Stimulated activated CD4-positive, alpha-beta T cell treated with anti-CD3 and anti-CD28 coated beads, TNF-alpha, amount 100 ng/mL, for 24 hours (primary cell): ENCODE measurements at regions not wholly inside any gene's neighbourhood (a gene's known extent, or its start where the extent isn't known, plus 50 kb on each side); places are given as distances from the start of the nearest gene placed in this dataset.
"Not testable (repeated sequence)": the region's sequence is repeated elsewhere in the genome, so short reads cannot be mapped to it uniquely, and the experiment has no call there.

Experiments used
- DNase-seq, 3 experiments: peaks; one replicate each; pipeline ENCODE4 v3.0.0-alpha.2; 2020; ENCODE audit warnings: low read depth in 3 of 3

DNA sequence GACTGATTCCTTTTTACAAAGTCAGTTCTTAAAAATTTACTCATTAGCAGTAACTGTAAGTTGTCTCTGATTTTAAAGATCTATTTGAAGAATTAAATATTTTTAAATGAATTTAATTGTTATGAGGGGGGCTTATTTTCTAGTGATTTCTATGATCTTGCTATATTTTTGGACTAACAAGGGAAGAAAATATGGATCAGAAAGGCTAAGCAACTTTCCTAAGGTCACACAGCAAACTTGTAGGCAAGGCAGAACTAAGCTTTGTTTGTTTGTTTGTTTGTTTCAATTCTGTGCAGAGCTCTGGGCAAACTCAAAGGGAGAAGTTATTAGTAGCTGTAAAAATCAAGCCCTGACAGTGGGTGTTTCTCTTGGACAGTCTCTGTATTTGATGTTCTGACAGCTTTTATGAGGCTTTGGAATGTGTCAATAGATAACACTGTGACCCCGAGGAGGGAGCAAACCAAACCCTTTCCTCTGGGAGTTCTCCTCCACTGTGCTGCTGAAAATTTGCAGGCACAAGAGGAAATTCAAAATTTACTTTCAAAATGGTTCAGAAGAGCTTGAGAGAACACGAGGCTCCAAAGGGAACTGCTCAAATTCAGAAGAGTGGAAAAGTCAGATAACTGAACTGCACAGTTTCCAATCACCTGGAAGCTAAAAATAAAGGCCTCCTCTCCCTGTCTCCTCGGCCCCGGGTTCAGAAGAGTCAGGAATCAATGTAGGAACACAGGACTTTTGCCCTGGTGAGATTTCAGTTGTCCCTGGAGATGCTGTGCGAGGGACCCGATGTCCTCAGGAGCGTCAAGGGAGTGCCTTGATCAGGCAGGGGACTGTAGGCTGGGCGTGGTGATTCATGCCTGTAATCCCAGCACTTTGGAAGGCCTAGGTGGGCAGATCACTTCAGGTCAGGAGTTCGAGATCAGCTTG is 325.7 kb downstream of the GATA3 start:
- DNase-seq, result no peak

DNA sequence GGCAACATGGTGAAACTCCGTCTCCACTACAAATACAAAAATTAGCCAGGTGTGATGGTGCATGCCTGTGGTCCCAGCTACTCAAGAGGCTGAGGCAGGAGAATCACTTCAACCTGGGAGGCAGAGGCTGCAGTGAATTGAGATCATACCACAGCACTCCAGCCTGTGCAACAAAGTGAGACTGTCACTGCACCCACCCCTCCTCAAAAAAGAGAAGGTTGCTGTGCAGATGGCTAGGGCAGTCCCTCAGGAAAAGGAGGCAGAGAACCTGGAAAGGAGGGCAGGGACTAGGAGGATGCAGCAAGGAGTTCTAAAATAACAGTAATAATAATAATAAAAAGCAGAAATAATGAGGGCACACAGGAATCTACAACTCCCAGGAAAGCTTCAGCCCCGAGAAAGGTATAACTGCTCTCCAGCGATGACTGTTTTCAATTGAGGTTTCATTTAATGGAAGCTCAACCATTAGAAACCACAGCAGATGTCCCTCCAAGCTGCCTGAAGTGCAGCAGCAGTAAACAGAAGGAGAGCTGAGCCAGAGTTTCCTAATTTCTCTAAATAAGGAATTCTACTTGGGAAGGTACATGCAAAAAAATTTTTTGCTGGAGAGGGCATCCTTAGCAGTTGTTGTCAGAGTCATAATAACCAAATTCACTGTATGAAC is 326.5 kb downstream of the GATA3 start:
- DNase-seq, result no peak

DNA sequence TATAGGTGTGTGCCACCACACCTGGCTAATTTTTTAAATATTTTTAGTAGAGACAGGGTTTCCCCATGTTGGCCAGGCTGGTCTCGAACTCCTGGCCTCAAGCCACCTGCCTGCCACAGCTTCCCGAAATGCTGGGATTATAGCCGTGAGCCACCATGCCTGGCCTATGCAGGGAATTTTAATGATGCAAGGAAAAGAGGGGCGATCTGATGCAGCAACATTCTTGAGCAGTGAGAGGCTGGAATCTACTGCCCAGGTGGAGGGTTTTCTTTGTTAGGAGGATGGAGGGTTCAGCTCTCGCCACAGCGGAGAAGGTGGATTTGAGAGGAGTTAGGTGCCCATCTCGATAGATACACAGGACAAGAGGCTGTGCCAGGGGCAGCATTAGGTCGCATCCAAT is 332.3 kb downstream of the GATA3 start:
- DNase-seq, result no peak

DNA sequence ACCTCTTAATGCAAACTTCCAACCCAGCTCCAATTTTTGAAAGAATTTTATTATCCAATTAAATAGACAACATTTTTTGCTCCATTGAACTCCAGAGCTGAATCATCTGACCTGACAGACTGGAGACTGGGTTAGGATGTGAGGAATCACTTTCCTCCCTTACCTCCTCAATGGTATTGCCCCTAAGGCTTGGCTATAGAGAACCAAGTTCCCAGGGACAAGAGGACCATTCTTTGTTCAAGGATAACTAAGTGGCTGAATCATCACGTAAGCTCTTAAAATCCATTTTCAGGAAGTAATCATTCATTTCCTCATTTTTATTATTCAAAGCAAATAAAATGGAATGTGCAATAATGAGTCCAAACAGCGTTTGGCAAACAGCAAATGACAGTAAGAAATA is 335.1 kb downstream of the GATA3 start:
- DNase-seq, result no peak

DNA sequence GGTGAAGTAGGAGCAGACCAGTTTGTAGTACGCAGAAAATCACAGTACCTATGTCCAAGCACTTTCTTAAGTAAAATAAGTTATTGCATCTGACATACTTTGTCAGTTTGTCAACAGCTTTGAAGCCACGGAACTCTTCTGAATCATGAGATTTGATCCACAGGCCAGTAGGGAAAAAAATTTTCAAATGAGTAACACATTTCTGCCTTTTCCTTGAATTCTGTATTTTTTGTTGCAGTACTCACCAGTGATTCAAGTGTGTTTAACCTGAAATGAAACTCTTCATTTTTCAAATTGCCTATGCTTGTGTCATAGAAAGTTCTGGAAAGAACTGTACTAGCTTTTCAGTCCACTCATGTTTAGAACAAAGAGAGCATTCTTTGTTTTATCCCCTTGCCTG is 337.7 kb downstream of the GATA3 start:
- DNase-seq, result no peak

DNA sequence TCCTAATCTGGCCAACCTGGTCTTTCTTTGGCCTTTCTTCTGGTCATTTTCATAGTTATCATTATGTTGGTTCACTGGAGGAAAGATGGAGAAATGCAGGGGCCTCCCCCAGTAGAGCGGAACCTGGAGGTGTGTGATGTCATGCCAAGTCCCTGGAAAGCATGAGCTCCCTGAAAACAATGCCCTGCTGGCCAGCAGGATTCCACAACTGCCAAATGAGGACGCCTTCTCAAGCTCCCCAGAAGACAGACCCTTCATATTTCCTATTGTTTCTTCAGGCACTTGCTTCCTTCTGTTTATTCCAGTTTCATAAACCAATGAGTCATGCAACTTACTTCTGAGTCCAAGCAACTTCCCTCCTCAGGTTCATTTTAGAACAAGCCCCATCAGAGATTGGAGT is 339.0 kb downstream of the GATA3 start:
- DNase-seq, result no peak

DNA sequence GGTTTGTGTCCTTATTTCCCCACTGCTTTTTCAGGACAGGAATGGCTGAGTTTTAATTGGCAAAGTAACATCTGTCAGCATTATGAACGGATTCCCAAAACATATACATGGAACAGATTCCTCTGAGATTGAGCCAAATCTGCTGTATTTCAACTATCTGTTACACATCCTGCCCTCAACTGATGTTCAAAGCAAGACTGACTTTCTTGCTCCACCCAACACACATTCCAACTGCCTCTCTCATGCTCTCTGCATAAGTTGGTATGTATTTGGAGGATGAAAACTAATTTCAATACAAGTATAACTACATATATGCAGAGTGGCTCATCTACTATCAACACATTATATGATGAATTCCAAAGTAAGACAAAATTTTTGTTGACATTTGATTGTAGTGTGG is 342.2 kb downstream of the GATA3 start:
- no peak for DNase-seq

DNA sequence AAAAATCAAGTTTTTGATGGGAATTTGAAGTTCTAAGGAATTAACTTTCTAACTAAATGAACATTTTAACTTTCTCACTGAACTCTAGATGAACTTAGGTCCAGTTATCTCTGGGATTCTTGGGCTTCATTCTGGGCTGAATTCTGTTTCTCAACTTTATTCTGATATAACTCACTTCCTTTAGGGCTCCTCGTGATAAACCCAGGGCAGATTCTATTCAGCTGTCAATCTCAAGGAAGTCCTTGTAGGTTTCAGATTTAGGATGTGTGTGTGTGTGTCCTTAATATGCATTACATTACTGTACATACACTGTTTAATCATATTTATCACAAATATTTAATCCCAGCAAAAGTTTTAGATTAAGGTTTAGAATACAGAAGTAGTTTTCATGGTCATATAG is 344.3 kb downstream of the GATA3 start:
- no peak for DNase-seq

DNA sequence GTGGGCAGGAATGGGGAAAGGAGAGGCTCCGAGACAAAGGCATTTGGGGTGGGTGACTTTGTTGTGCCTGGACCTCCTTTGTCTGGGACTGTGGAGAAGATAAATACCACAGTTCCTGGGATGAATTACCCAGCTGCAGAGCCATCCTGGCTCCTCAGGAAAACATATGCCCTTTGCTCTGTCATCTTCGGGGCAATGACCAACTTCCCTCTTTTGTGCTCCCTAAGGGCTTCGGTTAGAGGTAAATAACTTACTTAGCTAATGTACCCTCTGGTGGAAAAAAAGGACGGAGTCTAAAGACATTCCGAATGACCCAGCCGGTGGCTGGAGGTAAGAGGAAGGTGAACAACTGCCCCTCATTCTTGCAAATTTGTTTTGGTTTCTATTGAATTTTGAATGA is 345.7 kb downstream of the GATA3 start:
- DNase-seq, result no peak

DNA sequence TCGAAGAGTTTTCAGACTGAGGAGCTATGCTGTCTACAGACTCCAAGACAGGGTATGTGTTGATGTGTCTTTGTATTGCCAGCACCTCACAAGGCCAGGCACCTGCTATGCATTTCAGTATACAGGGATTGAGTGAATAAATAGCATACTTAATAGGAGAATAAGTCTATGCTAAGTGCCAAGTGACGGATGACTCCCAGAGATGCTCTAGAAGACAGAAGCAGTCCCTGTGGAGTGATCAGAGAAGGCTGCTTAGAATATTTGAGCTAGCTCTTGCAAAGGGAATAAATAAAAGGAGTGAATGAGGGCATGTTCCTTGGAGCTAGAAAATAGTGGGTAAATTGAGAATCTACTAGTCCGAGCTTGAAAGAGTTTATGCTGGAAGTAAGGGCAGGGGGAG is 346.4 kb downstream of the GATA3 start:
- DNase-seq, result no peak

DNA sequence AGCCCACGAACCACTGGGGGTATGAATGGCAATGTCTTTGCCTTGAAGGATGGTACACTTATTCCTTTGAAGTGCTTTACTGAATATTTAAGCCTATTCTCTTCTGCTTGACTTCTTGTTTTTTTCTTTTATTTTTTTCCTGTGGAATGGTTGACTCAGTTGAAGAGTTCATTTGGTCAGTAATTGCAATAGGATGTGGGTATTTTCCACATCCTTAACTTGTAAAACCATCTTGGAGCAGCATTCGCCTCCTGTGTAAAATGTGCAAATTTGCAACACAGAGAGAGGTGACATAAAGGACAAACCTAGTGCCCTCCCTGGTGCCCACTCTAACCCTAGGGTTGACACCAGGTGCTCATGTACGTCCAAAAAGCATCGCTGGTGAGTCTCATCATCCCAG is 347.0 kb downstream of the GATA3 start:
- DNase-seq, result no peak

DNA sequence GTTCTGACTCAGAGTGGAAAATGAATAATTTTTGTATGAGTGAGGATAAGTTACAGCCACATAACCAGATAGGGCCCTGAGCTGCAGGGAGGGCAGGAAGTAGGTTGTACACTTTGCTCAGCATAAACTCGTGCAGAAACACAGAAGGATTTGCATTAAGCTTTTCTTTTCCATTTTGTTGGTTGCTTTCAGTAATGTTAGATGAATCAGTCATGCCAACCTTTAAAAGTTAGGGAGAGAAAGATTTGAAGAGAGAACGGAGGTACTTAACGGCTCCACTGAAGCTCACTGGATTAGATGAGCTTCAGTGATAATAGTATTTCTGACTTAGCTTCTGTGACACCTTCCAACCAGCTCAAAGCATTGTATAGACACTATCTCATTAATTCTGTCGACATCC is 348.1 kb downstream of the GATA3 start:
- DNase-seq, result peak; percentile 17 to 45 (median 19)

DNA sequence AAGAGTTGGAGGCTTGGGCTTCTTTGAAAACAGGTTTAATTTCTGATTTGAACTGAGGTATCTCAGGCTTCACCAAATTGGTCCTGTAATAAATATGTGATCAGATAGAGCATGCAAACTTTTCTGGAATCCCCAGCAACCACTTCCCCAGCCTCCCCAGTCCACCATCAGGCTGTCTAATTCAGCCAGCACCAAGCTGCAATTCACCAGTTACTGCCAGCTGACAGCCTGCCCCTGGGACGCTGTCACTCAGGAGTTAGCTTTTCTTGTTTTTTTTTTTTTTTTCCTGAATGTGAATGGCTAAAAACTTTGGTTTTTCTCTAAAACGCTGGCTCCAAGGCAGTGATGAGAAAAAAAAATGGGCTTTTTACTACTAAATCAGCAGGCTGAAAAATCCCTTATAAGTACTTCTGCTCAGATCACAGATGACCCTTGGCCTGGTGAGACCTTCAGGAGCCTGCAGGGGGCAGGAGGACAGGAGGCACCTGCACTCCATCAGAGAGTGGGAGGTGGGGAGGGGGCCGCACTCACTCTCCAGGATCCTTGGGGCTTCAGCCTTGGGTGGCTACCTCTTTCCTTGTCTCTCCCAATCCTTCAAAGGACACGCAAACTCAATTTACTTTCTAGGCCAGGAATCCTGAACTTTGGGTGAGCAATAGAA is 349.4 kb downstream of the GATA3 start:
- DNase-seq, result no peak

DNA sequence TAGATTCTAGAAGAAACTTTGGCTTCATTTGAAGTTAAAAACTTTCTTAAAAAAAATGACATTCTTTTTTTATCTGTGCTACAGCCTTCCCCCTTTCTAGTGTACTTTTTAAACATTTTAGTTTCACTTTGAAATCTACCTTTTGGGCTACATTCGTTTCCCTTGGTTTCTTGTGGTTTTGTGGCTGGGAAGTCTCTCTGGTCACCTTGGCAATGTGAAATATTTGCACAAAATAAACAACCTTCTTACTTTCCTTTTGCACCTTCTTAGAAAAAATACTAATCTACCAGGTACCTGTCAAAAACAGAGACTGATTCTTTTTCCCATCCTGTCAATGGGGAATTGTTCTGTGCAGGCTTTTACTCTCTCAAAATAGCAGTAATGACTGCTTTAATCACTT is 350.2 kb downstream of the GATA3 start:
- peak in 1 of 3 experiments; percentile 18 for DNase-seq

DNA sequence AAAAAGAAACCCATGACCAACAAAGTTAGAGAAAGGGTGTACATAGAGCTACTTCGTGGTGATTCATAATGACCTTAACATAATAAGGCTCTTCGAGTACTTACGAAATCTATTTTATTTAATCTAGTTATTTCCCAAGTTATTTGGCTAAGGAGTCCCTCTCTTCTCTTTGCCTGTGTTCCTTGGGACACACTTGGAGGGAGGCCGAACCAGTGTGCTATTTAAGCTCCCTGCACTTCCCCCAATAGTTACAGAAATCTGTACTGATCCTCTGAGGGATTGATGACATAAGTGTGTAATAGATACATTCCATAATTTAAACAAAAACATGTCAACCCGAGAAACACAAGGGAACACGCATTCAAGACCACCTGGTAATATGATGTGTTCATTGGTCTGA is 351.1 kb downstream of the GATA3 start:
- DNase-seq, result no peak

DNA sequence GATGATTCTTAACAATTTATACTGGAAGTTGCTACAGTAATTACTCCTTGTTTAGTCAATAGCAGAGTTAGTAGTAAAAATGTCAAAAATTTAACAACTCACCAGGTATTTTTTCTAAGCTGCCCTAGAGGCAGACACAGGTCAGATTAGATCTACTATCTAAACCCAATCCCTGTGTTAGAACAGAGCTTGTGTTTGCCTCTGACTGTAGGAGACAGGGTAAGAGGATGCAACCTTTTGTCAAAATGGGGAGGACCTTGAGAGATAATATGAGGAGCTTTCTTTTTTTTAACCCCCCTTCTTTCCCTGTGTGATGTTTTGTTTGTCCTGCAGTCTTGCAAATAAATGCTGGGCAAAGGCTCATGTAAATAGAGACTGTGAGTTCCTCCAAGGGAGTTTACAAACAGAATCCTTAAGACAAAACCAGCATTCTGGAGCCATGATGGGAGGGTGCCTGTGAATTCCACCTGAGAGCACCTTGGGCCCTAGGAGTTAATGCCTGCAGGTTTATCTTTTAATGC is 353.1 kb downstream of the GATA3 start:
- no peak for DNase-seq

DNA sequence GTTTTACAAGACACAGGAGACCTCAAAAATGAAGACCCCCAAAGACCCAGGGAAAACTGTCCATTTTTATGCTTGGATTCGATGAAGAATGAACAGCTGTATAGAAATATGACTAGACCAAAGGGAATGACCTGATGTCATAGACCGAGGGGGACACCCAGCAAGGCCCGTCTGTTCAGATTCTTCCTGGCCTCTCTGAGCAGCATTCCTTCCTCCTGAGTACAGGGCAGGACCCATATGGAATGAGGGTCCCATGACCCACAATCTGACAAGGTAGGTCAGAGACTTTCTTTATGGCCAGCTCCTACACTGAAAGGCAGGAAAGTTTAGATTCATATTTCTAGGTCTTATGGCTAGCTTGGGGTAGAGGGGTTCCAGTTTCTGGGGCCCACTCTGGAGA is 356.0 kb downstream of the GATA3 start:
- DNase-seq, result no peak

DNA sequence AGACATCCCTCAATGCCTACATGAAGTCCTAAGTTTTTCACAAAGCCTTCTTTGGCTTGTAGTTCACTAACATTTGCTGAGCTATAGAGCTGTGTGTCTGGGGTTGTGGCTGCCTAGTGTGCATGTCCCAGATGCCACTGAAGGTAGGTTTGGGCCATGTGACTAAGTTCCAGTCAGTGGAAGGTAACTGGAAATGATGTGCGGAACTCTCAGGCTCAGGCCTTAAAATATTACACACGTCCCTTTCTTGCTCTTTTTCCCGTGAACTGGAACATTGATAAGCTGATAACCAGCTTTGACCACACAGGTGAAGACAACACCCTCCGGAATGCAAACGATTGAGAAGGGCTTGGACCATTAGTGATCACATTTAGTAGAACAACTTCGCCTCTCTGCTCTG is 358.1 kb downstream of the GATA3 start:
- DNase-seq, result no peak

DNA sequence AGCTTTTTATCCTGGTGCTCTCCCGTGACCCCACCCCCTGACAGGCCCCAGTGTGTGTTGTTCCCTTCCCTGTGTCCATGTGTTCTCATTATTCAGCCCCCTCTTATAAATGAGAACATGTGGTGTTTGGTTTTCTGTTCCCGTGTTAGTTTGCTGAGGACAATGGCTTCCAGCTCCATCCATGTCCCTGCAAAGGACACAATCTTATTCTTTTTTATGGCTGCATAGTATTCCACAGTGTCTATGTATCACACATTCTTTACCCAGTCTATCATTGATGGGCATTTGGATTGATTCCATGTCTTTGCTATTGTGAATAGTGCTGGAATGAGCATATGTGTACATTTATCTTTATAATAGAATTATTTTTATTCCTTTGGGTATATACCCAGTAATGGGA is 360.5 kb downstream of the GATA3 start:
- DNase-seq, result not testable (repeated sequence)

DNA sequence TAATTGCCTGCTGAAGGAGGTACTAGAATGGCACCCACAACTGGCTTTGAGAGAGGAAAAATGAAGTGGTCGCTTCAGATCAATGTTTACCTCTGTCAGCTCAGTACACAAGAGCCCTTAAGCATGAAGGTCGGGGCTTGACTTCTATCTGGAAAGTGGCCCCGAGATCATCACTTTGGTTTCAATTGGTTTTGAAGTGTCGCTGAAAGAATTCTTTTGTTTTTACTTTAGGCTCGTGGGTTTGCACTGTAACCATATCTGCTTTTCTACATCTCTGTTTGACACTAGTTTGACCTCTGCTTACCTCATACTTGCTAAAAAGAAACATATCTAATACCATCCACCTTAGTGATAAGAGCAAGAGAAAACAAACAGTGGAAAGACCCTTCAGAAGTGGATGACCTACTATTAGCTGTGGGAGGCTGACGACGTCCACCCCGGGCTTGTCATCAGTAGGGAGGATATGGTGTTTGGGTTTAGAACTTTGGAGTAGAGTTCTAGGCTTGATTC is 361.8 kb downstream of the GATA3 start:
- DNase-seq, result no peak

DNA sequence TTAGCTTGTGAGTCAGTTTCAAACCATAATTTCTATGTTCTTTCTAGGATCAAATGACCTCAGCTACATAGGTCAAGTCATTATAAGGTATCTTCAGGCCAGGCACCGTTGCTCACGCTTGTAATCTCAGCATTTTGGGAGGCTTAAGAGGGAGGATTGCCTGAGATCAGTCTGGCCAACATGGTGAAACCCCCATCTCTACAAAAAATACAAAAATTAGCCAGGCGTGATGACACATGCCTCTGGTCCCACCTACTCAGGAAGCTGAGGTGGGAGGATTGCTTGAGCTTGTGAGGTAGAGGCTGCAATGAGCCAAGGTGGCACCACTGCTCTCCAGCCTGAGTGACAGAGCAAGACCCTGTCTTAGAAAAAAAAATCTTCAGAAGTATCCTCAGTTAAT is 362.3 kb downstream of the GATA3 start:
- DNase-seq, result no peak

DNA sequence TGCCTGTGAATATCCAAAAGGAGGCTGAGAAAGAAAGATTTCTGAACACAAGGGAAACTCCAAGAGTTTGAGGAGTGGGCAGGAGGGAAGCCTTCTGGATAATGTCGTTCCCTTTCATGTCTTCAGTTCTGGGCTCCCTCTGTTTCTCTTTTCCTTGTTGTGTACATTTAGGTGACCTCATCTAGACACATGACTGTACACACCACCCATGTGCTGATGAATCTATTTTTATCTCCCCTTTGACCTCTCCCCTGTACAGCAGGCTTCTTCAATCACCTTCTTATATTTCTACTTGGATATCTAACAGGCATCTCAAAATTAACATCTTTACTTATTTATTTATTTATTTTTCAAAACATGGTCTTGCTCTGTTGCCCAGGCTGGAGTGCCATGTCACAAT is 363.1 kb downstream of the GATA3 start:
- DNase-seq, result no peak
